Chondrocyte (in vitro differentiated cells): ENCODE measurements at regions not wholly inside any gene's neighbourhood (a gene's known extent, or its start where the extent isn't known, plus 50 kb on each side); places are given as distances from the start of the nearest gene placed in this dataset.

Experiments used
- DNase-seq: peaks from one replicate; pipeline ENCODE4 v3.0.0; 2021; ENCODE audit warnings: mixed read lengths, low spot score
- H3K27ac Mint-ChIP-seq: one replicate; pipeline ENCODE4 v1.8.0; 2021; ENCODE audit warnings: mild to moderate bottlenecking, moderate library complexity, mixed read lengths; ENCODE audit not compliant: unreplicated experiment
- H3K27me3 Mint-ChIP-seq: 2 replicates; pipeline ENCODE4 v1.8.0; 2021; ENCODE audit warnings: low read depth, mixed read lengths
- H3K36me3 Mint-ChIP-seq: 2 replicates; pipeline ENCODE4 v1.8.0; 2021; ENCODE audit warnings: low read depth, mixed read lengths
- H3K4me1 Mint-ChIP-seq: 2 replicates; pipeline ENCODE4 v1.8.0; 2021; ENCODE audit warnings: low read depth, mild to moderate bottlenecking, mixed read lengths
- H3K4me3 Mint-ChIP-seq: one replicate; pipeline ENCODE4 v1.8.0; 2021; ENCODE audit warnings: mild to moderate bottlenecking, moderate library complexity, mixed read lengths; ENCODE audit not compliant: unreplicated experiment
- H3K9me3 Mint-ChIP-seq: 2 replicates; pipeline ENCODE4 v1.8.0; 2021; ENCODE audit warnings: low read depth, mixed read lengths
- CTCF ChIP-seq: fragments of 200-600 bp; sonication (generic); IDR thresholded peaks from 2 replicates; pipeline ENCODE4 v1.5.0; 2021; ENCODE audit warnings: antibody characterized with exemption, mild to moderate bottlenecking, moderate library complexity

- no peaks in the 10 kb centered on the region for H3K4me1 Mint-ChIP-seq
- no peak for DNase-seq
- no peaks in the 10 kb centered on the region for H3K36me3 Mint-ChIP-seq
- no peak overlapping the region for H3K4me3 Mint-ChIP-seq
- H3K9me3 Mint-ChIP-seq = no peaks in the 10 kb centered on the region
- H3K27me3 Mint-ChIP-seq = peaks cover 39% of the 10 kb centered on the region
- TF ChIP-seq CTCF = no peak
- no peak overlapping the region for H3K27ac Mint-ChIP-seq
Measured at GRCh38 chr5:135114759-135115158, 80.7 kb upstream of the PITX1 start.

- Mint-ChIP-seq H3K27ac (no peak overlapping the region), H3K36me3 (no peaks in the 10 kb centered on the region), H3K27me3 (peaks cover 33% of the 10 kb centered on the region), H3K4me3 (no peak overlapping the region), H3K4me1 (no peaks in the 10 kb centered on the region), H3K9me3 (no peaks in the 10 kb centered on the region)
- no peak for TF ChIP-seq CTCF
- DNase-seq = no peak
Measured at GRCh38 chr5:135112008-135112725, 78.1 kb upstream of the PITX1 start.

GRCh38 chr5:135110785-135111596 is 77.0 kb upstream of the PITX1 start:
- DNase-seq = no peak
- H3K4me3 Mint-ChIP-seq = no peak overlapping the region
- no peak for TF ChIP-seq CTCF
- H3K27ac Mint-ChIP-seq = no peak overlapping the region
- H3K36me3 Mint-ChIP-seq = peaks cover under 1% of the 10 kb centered on the region
- H3K9me3 Mint-ChIP-seq = peaks cover under 1% of the 10 kb centered on the region
- H3K27me3 Mint-ChIP-seq = peaks cover 34% of the 10 kb centered on the region
- H3K4me1 Mint-ChIP-seq = no peaks in the 10 kb centered on the region

- no peak overlapping the region for H3K4me3 Mint-ChIP-seq
- no peak for DNase-seq
- peaks cover 2% of the 10 kb centered on the region for H3K36me3 Mint-ChIP-seq
Measured at GRCh38 chr5:135108992-135109391, 75.0 kb upstream of the PITX1 start.

More at GRCh38 chr5:135108992-135109391, 75.0 kb upstream of the PITX1 start:
- Mint-ChIP-seq H3K4me1 (no peaks in the 10 kb centered on the region), H3K27me3 (peaks cover 37% of the 10 kb centered on the region), H3K27ac (no peak overlapping the region), H3K9me3 (peaks cover 3% of the 10 kb centered on the region)
- TF ChIP-seq CTCF = no peak
